Uterus (tissue), 3 donors: ENCODE measurements at regions not wholly inside any gene's neighbourhood (a gene's known extent, or its start where the extent isn't known, plus 50 kb on each side); places are given as distances from the start of the nearest gene placed in this dataset.

Experiments
- DNase-seq, 2 donors: peaks; one replicate each; pipeline ENCODE4 v3.0.0-alpha.2; 2019 to 2020
- H3K27ac ChIP-seq, 2 donors: fragments of 200-600 bp; sonication (generic); 1 replicate in 1 of 2; 2 replicates in 1 of 2; pipeline ENCODE4 v1.5.1; 2016 to 2018
- H3K27me3 ChIP-seq, 2 donors: fragments of 200-600 bp; sonication (generic); one replicate each; pipeline ENCODE4 v1.5.1; 2018 to 2019; ENCODE audit warnings: control low read depth in 1 of 2
- H3K36me3 ChIP-seq, 2 donors: fragments of 200-600 bp; sonication (generic); one replicate each; pipeline ENCODE4 v1.5.1; 2019; ENCODE audit warnings: control low read depth in 1 of 2
- H3K4me1 ChIP-seq, 2 donors: fragments of 200-600 bp; sonication (generic); one replicate each; pipeline ENCODE4 v1.5.1; 2018 to 2019; ENCODE audit warnings: control low read depth in 1 of 2
- H3K4me3 ChIP-seq, 2 donors: fragments of 200-600 bp; sonication (generic); 1 replicate in 1 of 2; 2 replicates in 1 of 2; pipeline ENCODE4 v1.5.1; 2018 to 2019; ENCODE audit warnings: mild to moderate bottlenecking in 1 of 2
- H3K9me3 ChIP-seq, 2 donors: fragments of 200-600 bp; sonication (generic); one replicate each; pipeline ENCODE4 v1.5.1; 2019; ENCODE audit warnings: control low read depth in 1 of 2
- CTCF ChIP-seq, 4 experiments: fragments of 200-600 bp in 2 of 4; fragments of 450-650 bp in 2 of 4; sonication (generic) in 2 of 4; IDR thresholded peaks; one replicate each; pipeline ENCODE4 v1.5.1; 2016 to 2019; ENCODE audit warnings: antibody characterized with exemption in 4 of 4, mild to moderate bottlenecking in 2 of 4, moderate library complexity in 1 of 4
- POLR2A ChIP-seq, 2 donors: fragments of 450-650 bp; IDR thresholded peaks; one replicate each; pipeline ENCODE4 v1.6.1; 2016; ENCODE audit warnings: antibody characterized with exemption in 2 of 2, mild to moderate bottlenecking in 1 of 2, moderate library complexity in 1 of 2
- intact Hi-C: fragments of 100-400 bp; cut with DNase I; formaldehyde crosslinking; loops from one replicate; pipeline ENCODE4 v1.15.1; 2023; ENCODE audit warnings: low total_unique reads
- donor health status: DM: yes; HTN: yes; CAD: no.

GRCh38 chr1:191163621-191164020, 686.0 kb upstream of the BRINP3 start:
- H3K4me1 ChIP-seq: no peaks in the 10 kb centered on the region
- no peak for TF ChIP-seq POLR2A (IDR thresholded peaks at IDR 0.05)
- no peak for TF ChIP-seq CTCF (IDR thresholded peaks at IDR 0.05)
- H3K36me3 ChIP-seq: no peaks in the 10 kb centered on the region
- H3K27me3 ChIP-seq: peaks cover 0 to 3% of the 10 kb centered on the region in 2 donors
- intact Hi-C loops: no loop called here
- H3K4me3 ChIP-seq: no peak overlapping the region
- H3K27ac ChIP-seq: no peak overlapping the region
- no peak for DNase-seq
- no peaks in the 10 kb centered on the region for H3K9me3 ChIP-seq

- DNase-seq: no peak
- TF ChIP-seq POLR2A (IDR thresholded peaks at IDR 0.05) (no peak), CTCF (IDR thresholded peaks at IDR 0.05) (no peak)
Measured at GRCh38 chr1:191174298-191174697, 696.6 kb upstream of the BRINP3 start.

GRCh38 chr1:191176131-191176530, 698.5 kb upstream of the BRINP3 start:
- intact Hi-C loops: no loop called here

More at GRCh38 chr1:191174298-191174697, 696.6 kb upstream of the BRINP3 start:
- Histone ChIP-seq H3K4me1 (no peaks in the 10 kb centered on the region), H3K27me3 (no peaks in the 10 kb centered on the region), H3K36me3 (no peaks in the 10 kb centered on the region), H3K9me3 (no peaks in the 10 kb centered on the region), H3K4me3 (no peak overlapping the region), H3K27ac (no peak overlapping the region)
- intact Hi-C loops: no loop called here

GRCh38 chr1:191206513-191207207, 729.0 kb upstream of the BRINP3 start:
- Histone ChIP-seq H3K36me3 (no peaks in the 10 kb centered on the region), H3K27me3 (no peaks in the 10 kb centered on the region), H3K4me1 (no peaks in the 10 kb centered on the region), H3K4me3 (no peak overlapping the region), H3K27ac (no peak overlapping the region), H3K9me3 (no peaks in the 10 kb centered on the region)
- TF ChIP-seq CTCF (IDR thresholded peaks at IDR 0.05): no peak
- TF ChIP-seq POLR2A (IDR thresholded peaks at IDR 0.05): no peak
- intact Hi-C loops: no loop called here
- DNase-seq: no peak

More at GRCh38 chr1:191176131-191176530, 698.5 kb upstream of the BRINP3 start:
- Histone ChIP-seq H3K36me3 (no peaks in the 10 kb centered on the region), H3K9me3 (no peaks in the 10 kb centered on the region), H3K27ac (no peak overlapping the region), H3K4me1 (no peaks in the 10 kb centered on the region), H3K4me3 (no peak overlapping the region), H3K27me3 (no peaks in the 10 kb centered on the region)
- DNase-seq: no peak
- TF ChIP-seq CTCF (IDR thresholded peaks at IDR 0.05): no peak

GRCh38 chr1:191222206-191222605, 744.5 kb upstream of the BRINP3 start:
- Histone ChIP-seq H3K36me3 (peaks cover 0 to 2% of the 10 kb centered on the region in 2 donors), H3K4me1 (no peaks in the 10 kb centered on the region), H3K9me3 (no peaks in the 10 kb centered on the region), H3K27ac (no peak overlapping the region), H3K4me3 (no peak overlapping the region), H3K27me3 (no peaks in the 10 kb centered on the region)
- DNase-seq: no peak
- intact Hi-C loops: no loop called here
- TF ChIP-seq CTCF (IDR thresholded peaks at IDR 0.05): no peak
- TF ChIP-seq POLR2A (IDR thresholded peaks at IDR 0.05): no peak
